ENCODE measurements at regions not wholly inside any gene's neighbourhood (a gene's known extent, or its start where the extent isn't known, plus 50 kb on each side); places are given as distances from the start of the nearest gene placed in this dataset.
A peak's percentile ranks its signal among the peaks of the same experiment; 100 is the strongest.

DNA sequence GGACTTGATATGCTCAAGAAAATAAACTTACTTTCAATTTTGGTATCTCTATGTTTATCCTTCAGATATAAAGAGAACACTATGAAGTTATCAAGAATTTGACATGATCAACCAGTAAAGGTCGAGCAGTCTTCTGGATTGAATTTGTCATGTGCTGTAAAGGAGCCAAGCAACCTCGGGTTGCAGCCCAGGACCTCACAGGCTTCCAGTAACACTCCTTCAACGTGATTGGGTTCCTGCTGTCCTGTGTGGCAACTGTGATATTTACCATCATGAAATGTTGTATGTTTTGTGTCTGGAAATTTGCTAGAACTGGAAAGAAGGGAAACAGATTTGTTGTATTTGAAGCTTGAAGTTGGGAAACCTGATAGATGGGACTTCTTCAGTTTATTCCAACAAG lies 52.0 kb upstream of the UGT2B7 start:
- no peak overlapping the region for H2AFZ ChIP-seq (ENCODE audit: low read length)
- H3K4me2 ChIP-seq (ENCODE audit: low read depth, low read length) = no peak overlapping the region
- ATAC-seq (no peak), FAIRE-seq (peak; percentile 21), DNase-seq (ENCODE audit: low spot score) (no peak)
- intact Hi-C loops (cut with micrococcal nuclease; ENCODE audit: unreplicated experiment) = no loop called here
- ChIA-PET POLR2A (interaction anchor here (1.2 kb wide), 1 partner anchor 11 kb away, joined by 3 read pairs; no protein-coding TSS in a partner anchor), CTCF (ENCODE audit: low intra/inter-chr PET ratio, low total read pairs) (no interaction called here)
- BruUV-seq (replicated peaks) = no TSS peak
- peaks cover under 1% of the 10 kb centered on the region for H3K79me2 ChIP-seq (ENCODE audit: insufficient read depth, low read length)
- no peaks in the 10 kb centered on the region for H4K20me1 ChIP-seq (ENCODE audit: insufficient read depth, low read length)
- 88% methylated on average over 3 of the region's 3 CpGs for WGBS (ENCODE audit: low lambda C conversion rate)
- no peak overlapping the region for H3K9ac ChIP-seq (ENCODE audit: insufficient read depth, low read depth, low read length)
- in situ Hi-C loops (cut with HindIII; ENCODE audit: extremely low pct_ligation_motif_present, low pct_unique_long_range_greater_than_20kb) = no loop called here
- H3K27ac ChIP-seq (ENCODE audit: extremely low read length, insufficient read depth, low read length) = no peak overlapping the region
- H3K4me1 ChIP-seq (ENCODE audit: insufficient read depth, low read length) = peaks cover 8% of the 10 kb centered on the region
- TF ChIP-seq POLR2AphosphoS2 (IDR thresholded peaks at IDR 0.05; ENCODE audit: low read depth, low read length) (no peak), EHMT2 (IDR thresholded peaks at IDR 0.05; ENCODE audit: borderline replicate concordance, low read depth, low read length) (no peak)
- TF ChIP-seq, protein P1, sequence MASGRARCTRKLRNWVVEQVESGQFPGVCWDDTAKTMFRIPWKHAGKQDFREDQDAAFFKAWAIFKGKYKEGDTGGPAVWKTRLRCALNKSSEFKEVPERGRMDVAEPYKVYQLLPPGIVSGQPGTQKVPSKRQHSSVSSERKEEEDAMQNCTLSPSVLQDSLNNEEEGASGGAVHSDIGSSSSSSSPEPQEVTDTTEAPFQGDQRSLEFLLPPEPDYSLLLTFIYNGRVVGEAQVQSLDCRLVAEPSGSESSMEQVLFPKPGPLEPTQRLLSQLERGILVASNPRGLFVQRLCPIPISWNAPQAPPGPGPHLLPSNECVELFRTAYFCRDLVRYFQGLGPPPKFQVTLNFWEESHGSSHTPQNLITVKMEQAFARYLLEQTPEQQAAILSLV (CRISPR knock-in tag; IDR thresholded peaks at IDR 0.05; ENCODE audit: borderline replicate concordance) = no peak
- no peaks in the 10 kb centered on the region for H3K9me3 ChIP-seq (ENCODE audit: low read length)
- no peaks in the 10 kb centered on the region for H3K27me3 ChIP-seq (ENCODE audit: control insufficient read depth in 1 of 2, insufficient read depth in 2 of 2, low read length in 2 of 2)
- no peak overlapping the region for H3K4me3 ChIP-seq (replicated peaks in 1 of 3; ENCODE audit: insufficient read depth in 1 of 3, low read depth in 2 of 3, low read length in 3 of 3)
- H3K36me3 ChIP-seq (replicated peaks in 1 of 2; ENCODE audit: control insufficient read depth in 1 of 2, insufficient read depth in 2 of 2, low read length in 2 of 2) = no peaks in the 10 kb centered on the region

All from HepG2 (cell line).